MM.1S (cell line): ENCODE measurements at regions not wholly inside any gene's neighbourhood (a gene's known extent, or its start where the extent isn't known, plus 50 kb on each side); places are given as distances from the start of the nearest gene placed in this dataset.

Experiments used
- DNase-seq: peaks from one replicate; pipeline ENCODE4 v3.0.0-alpha.2; 2015
- H2AFZ ChIP-seq: fragments of 300-600 bp; sonication (generic); 2 replicates; pipeline ENCODE4 v1.6.0; 2016; ENCODE audit warnings: antibody characterized with exemption, low read length
- H3F3A ChIP-seq: fragments of 300-600 bp; sonication (generic); 2 replicates; pipeline ENCODE4 v1.6.1; 2016; ENCODE audit warnings: mild to moderate bottlenecking, antibody characterized with exemption, low read length, moderate library complexity, mixed read lengths; ENCODE audit not compliant: insufficient read depth
- H3K27ac ChIP-seq: fragments of 300-600 bp; sonication (generic); 2 replicates; pipeline ENCODE4 v1.5.1; 2016; ENCODE audit warnings: mild to moderate bottlenecking, low read length
- H3K27me3 ChIP-seq: fragments of 300-600 bp; sonication (generic); replicated peaks from 2 replicates; pipeline ENCODE4 v1.6.0; 2016; ENCODE audit warnings: low read length; ENCODE audit not compliant: insufficient read depth
- H3K36me3 ChIP-seq: fragments of 300-600 bp; sonication (generic); replicated peaks from 2 replicates; pipeline ENCODE4 v1.6.1; 2016; ENCODE audit warnings: mild to moderate bottlenecking, low read length, mixed read lengths; ENCODE audit not compliant: insufficient read depth
- H3K4me1 ChIP-seq: fragments of 300-600 bp; sonication (generic); 2 replicates; pipeline ENCODE4 v1.6.1; 2016; ENCODE audit warnings: low read length, mixed read lengths
- H3K4me2 ChIP-seq: fragments of 300-600 bp; sonication (generic); 2 replicates; pipeline ENCODE4 v1.6.0; 2016; ENCODE audit warnings: low read depth, low read length
- H3K4me3 ChIP-seq: fragments of 300-600 bp; sonication (generic); 2 replicates; pipeline ENCODE4 v1.5.1; 2016; ENCODE audit warnings: low read length, mixed read lengths
- H3K79me2 ChIP-seq: fragments of 300-600 bp; sonication (generic); 2 replicates; pipeline ENCODE4 v1.6.1; 2016; ENCODE audit warnings: mixed run types, low read length, mixed read lengths
- H3K9ac ChIP-seq: fragments of 300-600 bp; sonication (generic); 2 replicates; pipeline ENCODE4 v1.6.1; 2016; ENCODE audit warnings: low read length, mixed read lengths
- H3K9me2 ChIP-seq: fragments of 300-600 bp; sonication (generic); replicated peaks from 2 replicates; pipeline ENCODE4 v1.6.1; 2016; ENCODE audit warnings: mild to moderate bottlenecking, low read length, mixed read lengths; ENCODE audit not compliant: insufficient read depth
- H3K9me3 ChIP-seq: fragments of 300-600 bp; sonication (generic); replicated peaks from 2 replicates; pipeline ENCODE4 v1.6.1; 2016; ENCODE audit warnings: mild to moderate bottlenecking, low read length, mixed read lengths; ENCODE audit not compliant: insufficient read depth
- H4K20me1 ChIP-seq: fragments of 300-600 bp; sonication (generic); 2 replicates; pipeline ENCODE4 v1.6.1; 2016; ENCODE audit warnings: mild to moderate bottlenecking, low read length, moderate library complexity, mixed read lengths; ENCODE audit not compliant: insufficient read depth
- CTCF ChIP-seq: fragments of 300-600 bp; sonication (generic); IDR thresholded peaks from 2 replicates; pipeline ENCODE4 v1.5.1; 2016; ENCODE audit warnings: antibody characterized with exemption, low read length, mixed read lengths
- EZH2 ChIP-seq: fragments of 300-600 bp; sonication (generic); optimal IDR thresholded peaks from 2 replicates; pipeline ENCODE3; 2017; ENCODE audit warnings: low read depth, mild to moderate bottlenecking, antibody characterized with exemption, low read length, mixed read lengths
- EZH2phosphoT487 ChIP-seq: fragments of 300-600 bp; sonication (generic); IDR thresholded peaks from 2 replicates; pipeline ENCODE4 v1.6.1; 2018; ENCODE audit warnings: antibody characterized with exemption, low read length

- Histone ChIP-seq H3F3A (no peaks in the 10 kb centered on the region), H3K9ac (no peak overlapping the region), H3K79me2 (no peaks in the 10 kb centered on the region), H3K9me2 (no peaks in the 10 kb centered on the region), H3K36me3 (no peaks in the 10 kb centered on the region), H3K27ac (no peak overlapping the region), H2AFZ (no peak overlapping the region), H4K20me1 (no peaks in the 10 kb centered on the region), H3K9me3 (no peaks in the 10 kb centered on the region), H3K4me2 (no peak overlapping the region), H3K4me3 (no peak overlapping the region), H3K4me1 (no peaks in the 10 kb centered on the region), H3K27me3 (no peaks in the 10 kb centered on the region)
- TF ChIP-seq EZH2 (no peak), EZH2phosphoT487 (no peak), CTCF (no peak)
- DNase-seq: no peak
These were observed 320.5 kb downstream of the DHX35 start for GRCh38 chr20:39282619-39283092.

- Histone ChIP-seq H3K4me2 (no peak overlapping the region), H3K27me3 (no peaks in the 10 kb centered on the region), H2AFZ (no peak overlapping the region), H3K4me1 (no peaks in the 10 kb centered on the region), H3K4me3 (no peak overlapping the region), H4K20me1 (no peaks in the 10 kb centered on the region), H3K36me3 (no peaks in the 10 kb centered on the region), H3K9ac (no peak overlapping the region), H3K79me2 (no peaks in the 10 kb centered on the region), H3F3A (no peaks in the 10 kb centered on the region), H3K9me3 (no peaks in the 10 kb centered on the region), H3K9me2 (no peaks in the 10 kb centered on the region), H3K27ac (no peak overlapping the region)
- no peak for DNase-seq
- TF ChIP-seq CTCF: no peak
- TF ChIP-seq EZH2phosphoT487: no peak
- no peak for TF ChIP-seq EZH2
These were observed 318.7 kb downstream of the DHX35 start for GRCh38 chr20:39280875-39281274.

- H3K79me2 ChIP-seq: no peaks in the 10 kb centered on the region
- no peaks in the 10 kb centered on the region for H3F3A ChIP-seq
- TF ChIP-seq EZH2phosphoT487: no peak
- TF ChIP-seq EZH2: no peak
- no peak for TF ChIP-seq CTCF
- H3K9ac ChIP-seq: no peak overlapping the region
- DNase-seq: no peak
- no peaks in the 10 kb centered on the region for H3K9me3 ChIP-seq
- H3K9me2 ChIP-seq: no peaks in the 10 kb centered on the region
- H3K27me3 ChIP-seq: no peaks in the 10 kb centered on the region
- H3K27ac ChIP-seq: no peak overlapping the region
- H3K4me2 ChIP-seq: no peak overlapping the region
- H3K4me3 ChIP-seq: no peak overlapping the region
- H3K36me3 ChIP-seq: no peaks in the 10 kb centered on the region
- no peaks in the 10 kb centered on the region for H4K20me1 ChIP-seq
- H2AFZ ChIP-seq: no peak overlapping the region
- H3K4me1 ChIP-seq: no peaks in the 10 kb centered on the region
These were observed 316.2 kb downstream of the DHX35 start for GRCh38 chr20:39278230-39278788.
